T-helper 1 cell treated with Interleukin-12 subunit alpha and Interleukin-12 subunit beta and Interleukin-4 antibody, amounts not matched to agents 30 μg/mL and 1 μg/mL, for 36 hours (primary cell): ENCODE measurements at regions not wholly inside any gene's neighbourhood (a gene's known extent, or its start where the extent isn't known, plus 50 kb on each side); places are given as distances from the start of the nearest gene placed in this dataset.

ENCODE experiments used
- H3K27ac Mint-ChIP-seq: one replicate; pipeline ENCODE4 v1.8.0; 2021; ENCODE audit warnings: mild to moderate bottlenecking, mixed read lengths
- H3K27me3 Mint-ChIP-seq: one replicate; pipeline ENCODE4 v1.8.0; 2021; ENCODE audit warnings: low read depth, mixed read lengths
- H3K36me3 Mint-ChIP-seq: one replicate; pipeline ENCODE4 v1.8.0; 2021; ENCODE audit warnings: low read depth, mixed read lengths
- H3K4me1 Mint-ChIP-seq: one replicate; pipeline ENCODE4 v1.8.0; 2021; ENCODE audit warnings: low read depth, mixed read lengths
- H3K4me3 Mint-ChIP-seq: one replicate; pipeline ENCODE4 v1.8.0; 2021; ENCODE audit warnings: mild to moderate bottlenecking, moderate library complexity, mixed read lengths
- H3K9me3 Mint-ChIP-seq: one replicate; pipeline ENCODE4 v1.8.0; 2021; ENCODE audit warnings: mixed read lengths

DNA sequence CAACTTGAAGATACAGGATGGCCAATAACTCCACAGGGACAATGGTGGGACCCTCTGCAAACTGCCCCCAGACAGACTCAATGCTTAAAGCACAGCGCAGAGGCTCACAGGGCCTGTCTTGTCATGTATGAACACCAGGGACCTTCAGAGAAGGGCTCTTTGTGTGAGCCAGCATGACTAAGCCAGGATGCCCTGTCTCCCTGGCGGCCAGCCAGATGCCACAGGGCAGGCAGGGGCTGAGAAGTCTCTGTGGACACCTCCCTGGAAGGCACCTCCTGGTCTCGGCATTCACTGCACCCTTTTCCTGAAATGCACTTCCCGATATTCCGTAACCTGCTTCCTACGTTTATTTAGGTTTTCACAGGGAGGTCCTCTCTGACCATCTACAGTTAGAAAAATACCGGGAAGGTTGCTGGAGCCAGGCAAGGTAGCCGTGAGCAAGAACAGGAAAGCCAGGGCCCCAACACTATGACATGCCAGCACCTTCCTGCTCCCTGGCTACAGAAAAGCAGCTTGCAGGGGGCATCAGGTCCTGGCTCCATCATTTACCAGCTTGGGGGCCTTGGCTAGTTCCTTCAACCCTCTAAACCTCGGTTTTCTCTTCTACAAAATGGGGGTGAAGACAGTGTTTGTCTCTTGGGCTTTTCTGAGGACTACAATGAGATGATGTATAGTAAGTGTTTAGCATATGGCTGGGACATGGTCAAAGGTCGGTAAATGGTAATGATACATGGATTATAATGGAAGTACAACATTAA lies 65.0 kb downstream of the PITPNM2 start:
- Mint-ChIP-seq H3K9me3 (no peaks in the 10 kb centered on the region), H3K4me1 (peaks cover 5% of the 10 kb centered on the region), H3K27ac (no peak overlapping the region), H3K4me3 (no peak overlapping the region), H3K36me3 (no peaks in the 10 kb centered on the region), H3K27me3 (no peaks in the 10 kb centered on the region)

DNA sequence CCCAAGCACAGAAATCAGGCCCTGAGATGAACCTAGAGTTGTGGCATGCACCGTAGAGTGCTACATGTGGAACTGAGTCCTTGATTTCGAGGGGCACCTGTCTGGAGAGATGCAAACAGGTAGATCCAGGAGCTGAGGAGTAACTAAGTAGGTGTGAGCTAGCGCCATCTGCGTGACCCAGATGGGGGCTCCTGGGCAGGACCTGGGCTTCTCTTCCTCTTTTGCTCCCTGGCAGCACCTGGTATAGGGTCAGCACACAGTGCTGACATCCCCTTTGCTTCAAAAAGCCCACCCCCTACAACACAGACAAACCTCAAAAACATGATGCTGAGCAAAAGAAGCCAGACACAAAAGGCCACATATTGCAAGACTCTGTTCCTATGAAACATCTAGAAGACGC lies 65.8 kb downstream of the PITPNM2 start:
- H3K4me3 Mint-ChIP-seq = no peak overlapping the region
- no peaks in the 10 kb centered on the region for H3K27me3 Mint-ChIP-seq
- H3K9me3 Mint-ChIP-seq = no peaks in the 10 kb centered on the region
- H3K4me1 Mint-ChIP-seq = peaks cover 5% of the 10 kb centered on the region
- no peaks in the 10 kb centered on the region for H3K36me3 Mint-ChIP-seq
- H3K27ac Mint-ChIP-seq = no peak overlapping the region

DNA sequence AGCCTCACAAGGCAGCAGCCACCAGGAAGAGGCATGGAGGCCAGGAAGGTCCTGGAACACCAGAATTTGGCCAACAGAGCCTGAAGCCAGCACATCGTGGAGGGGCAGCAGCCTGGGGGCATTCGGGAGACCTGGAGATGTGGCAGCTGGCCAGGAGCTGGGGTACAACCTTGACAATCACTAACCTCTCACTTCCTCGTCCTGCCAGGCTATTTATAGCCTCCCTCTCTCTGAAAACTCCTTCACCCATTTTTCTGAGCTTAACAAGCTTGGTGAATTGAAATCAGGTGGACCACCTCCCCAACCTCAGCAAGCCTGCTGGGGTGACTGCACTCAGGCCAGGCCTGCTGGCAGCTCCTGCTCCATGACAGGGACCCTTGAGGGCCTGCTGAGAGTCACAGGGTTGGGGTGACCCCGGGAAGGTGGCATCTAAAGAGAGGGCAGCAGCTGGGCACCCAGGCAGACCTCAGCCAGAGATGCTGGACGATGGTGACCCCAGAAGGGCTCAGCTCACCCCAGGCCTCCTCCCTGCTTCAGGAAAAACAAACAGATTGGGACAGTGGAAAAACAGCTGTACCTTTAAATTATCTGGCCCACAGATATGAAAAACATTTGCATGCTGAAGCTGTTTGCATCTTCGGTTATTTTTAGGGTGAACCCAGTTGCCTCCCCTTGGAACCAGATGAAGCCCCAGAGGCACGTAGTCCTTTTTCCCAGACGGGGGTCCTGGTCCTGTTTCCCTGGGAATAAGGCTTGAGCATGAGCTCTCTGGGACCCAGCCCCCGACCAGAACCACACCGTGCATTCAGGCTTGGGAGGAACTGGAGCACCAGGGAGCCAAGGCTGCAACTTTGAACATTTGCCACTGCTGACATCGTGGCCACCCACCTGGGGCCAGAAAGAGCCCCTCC lies 67.0 kb downstream of the PITPNM2 start:
- Mint-ChIP-seq H3K27ac (no peak overlapping the region), H3K9me3 (no peaks in the 10 kb centered on the region), H3K27me3 (no peaks in the 10 kb centered on the region), H3K4me3 (no peak overlapping the region), H3K36me3 (no peaks in the 10 kb centered on the region), H3K4me1 (peaks cover 4% of the 10 kb centered on the region)

DNA sequence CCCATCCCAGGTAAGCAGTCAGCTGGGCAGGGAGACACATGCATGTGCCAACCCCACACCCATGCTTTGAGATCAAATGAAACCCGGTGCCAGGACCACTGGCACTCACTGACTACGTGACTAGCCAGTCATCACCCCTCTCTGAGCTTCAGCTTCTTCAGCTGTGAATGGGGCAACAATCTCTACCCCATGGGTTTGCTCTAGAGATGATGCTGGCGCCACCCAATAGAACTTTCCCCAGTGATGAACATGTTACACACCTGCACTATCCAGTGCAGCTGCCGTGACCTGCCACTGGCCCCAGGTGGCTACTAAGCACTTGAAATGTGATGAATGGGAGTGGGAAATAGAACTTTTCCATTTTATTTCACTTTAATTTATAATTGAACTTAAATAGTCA lies 70.3 kb downstream of the PITPNM2 start:
- Mint-ChIP-seq H3K9me3 (no peaks in the 10 kb centered on the region), H3K4me1 (peaks cover 21% of the 10 kb centered on the region), H3K4me3 (no peak overlapping the region), H3K36me3 (no peaks in the 10 kb centered on the region), H3K27me3 (no peaks in the 10 kb centered on the region), H3K27ac (no peak overlapping the region)

DNA sequence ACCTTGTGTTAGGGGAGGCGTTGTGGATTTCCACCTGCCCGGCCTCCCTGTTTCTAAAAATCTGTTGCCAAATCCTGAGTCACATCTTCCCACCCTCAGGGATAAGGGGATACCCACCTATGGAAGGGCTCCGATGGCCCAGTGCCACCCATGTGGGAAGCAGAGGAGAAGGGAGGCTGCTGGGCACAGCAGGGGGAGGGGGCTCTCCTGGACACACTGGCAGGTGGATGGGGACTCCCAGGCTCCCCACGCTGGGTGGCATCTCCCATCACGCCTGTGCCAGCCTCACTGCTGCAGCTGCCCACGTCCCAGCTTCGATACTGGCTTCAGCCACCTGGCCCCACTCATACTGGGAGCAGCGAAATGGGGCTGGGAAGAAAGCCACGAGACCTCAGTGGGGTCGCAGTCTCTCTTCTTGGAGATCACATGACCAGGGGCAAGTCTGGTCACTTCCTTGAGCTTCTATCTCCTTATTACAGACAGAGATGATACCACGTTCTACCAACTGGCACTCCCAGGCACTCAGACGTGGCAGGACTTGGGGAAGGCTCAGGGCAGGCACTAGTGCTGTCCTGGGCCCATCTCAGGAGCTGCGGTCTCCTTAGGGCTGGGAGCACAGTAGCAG lies 72.2 kb downstream of the PITPNM2 start:
- Mint-ChIP-seq H3K9me3 (no peaks in the 10 kb centered on the region), H3K36me3 (no peaks in the 10 kb centered on the region), H3K27me3 (no peaks in the 10 kb centered on the region), H3K4me3 (no peak overlapping the region), H3K27ac (no peak overlapping the region), H3K4me1 (peaks cover 38% of the 10 kb centered on the region)

DNA sequence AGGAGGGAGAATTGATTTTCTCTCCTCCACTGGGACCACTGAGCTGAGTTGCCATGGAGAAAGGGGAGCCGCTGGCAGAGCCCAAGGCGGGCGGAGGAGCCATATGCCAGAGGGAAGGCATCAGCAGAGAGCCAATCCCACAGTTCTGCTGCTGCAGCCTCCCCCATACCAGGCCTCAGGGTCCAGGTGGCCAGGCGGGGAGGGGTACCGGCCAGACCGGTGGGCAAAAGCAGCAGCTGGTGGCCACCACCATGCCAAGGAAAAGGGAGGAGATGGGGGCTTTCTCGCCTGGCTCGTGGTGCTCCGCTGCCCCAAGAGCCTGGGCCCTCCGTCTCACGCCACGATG lies 72.8 kb downstream of the PITPNM2 start:
- no peak overlapping the region for H3K27ac Mint-ChIP-seq

DNA sequence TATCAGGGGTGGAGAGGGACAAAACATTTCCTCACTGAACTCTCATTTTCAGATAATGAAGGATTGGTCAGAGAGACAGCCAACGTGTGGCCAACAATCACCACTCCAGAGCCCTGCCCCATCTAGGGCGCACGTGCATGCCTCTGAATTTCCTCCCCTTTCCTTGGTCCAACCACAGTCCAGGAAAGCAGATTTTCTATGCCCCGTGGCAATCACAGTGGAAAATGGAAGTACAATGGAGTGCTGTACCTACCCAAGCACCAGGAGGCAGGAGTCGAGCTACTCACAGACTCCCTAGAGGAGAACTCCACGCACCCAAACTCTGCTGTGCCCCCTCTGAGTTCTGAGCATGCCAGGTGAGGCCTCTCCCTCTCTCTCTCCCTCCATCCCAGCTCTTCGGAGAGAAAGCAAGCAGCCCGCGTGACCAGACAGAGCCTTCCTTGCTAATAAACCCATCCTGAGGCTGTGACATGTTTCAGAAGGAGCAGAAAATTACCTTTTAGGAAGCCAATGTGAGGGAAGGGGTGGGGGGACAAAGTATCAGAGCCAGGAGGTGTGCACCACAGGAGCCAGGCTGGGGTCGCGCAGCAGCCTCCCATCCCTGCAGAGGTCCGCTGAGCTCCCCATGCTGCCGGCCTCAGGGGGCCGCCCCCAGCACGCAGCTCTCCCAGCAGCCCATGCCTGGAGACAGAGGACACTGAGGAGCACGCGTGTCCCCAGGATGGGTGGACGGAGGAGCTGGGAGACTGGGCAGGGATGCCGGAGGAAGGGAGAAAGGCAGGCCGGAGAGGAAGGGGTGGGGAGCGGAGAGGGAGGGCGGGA lies 73.4 kb downstream of the PITPNM2 start:
- Mint-ChIP-seq H3K9me3 (no peaks in the 10 kb centered on the region), H3K36me3 (no peaks in the 10 kb centered on the region), H3K4me1 (peaks cover 43% of the 10 kb centered on the region), H3K27me3 (no peaks in the 10 kb centered on the region), H3K4me3 (no peak overlapping the region), H3K27ac (peak overlapping the region; percentile 93)

More for the DNA sequence above, 72.8 kb downstream of the PITPNM2 start:
- no peaks in the 10 kb centered on the region for H3K27me3 Mint-ChIP-seq
- peaks cover 42% of the 10 kb centered on the region for H3K4me1 Mint-ChIP-seq
- H3K4me3 Mint-ChIP-seq = no peak overlapping the region
- H3K9me3 Mint-ChIP-seq = no peaks in the 10 kb centered on the region
- H3K36me3 Mint-ChIP-seq = no peaks in the 10 kb centered on the region

DNA sequence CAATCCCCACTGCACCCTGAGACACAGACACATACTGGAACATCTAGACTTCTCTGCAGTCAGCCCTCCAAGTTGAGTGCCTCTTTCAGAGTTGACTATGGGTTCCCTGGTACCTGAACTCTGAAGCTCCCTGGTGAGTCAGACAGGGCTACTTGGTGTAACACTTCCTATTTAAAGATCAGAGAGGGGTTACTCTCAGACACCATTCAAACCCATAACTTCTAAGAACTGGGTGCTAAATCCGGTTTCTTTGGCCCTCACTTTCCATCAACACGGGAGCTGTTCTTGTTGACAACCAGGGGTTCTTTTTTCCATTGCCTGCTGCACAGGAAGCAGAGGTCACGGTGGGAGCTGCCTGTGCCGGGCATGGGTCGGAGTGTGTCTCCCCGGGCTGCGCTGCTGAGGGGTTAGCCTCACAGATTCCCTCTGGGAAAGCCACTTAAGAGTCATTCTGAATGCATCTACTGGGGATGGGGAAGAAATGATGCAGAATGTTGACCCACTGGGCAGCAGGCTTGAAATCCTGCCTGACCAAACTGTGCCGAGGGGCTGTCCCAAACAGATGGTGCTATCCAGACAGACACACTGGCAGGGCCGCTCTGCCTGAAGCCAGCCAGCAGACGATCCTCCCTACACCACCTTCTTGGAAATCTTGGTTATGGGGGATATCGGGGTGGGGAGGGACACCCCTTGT lies 74.1 kb downstream of the PITPNM2 start:
- H3K4me3 Mint-ChIP-seq = peak overlapping the region; percentile 80
- peaks cover 43% of the 10 kb centered on the region for H3K4me1 Mint-ChIP-seq
- H3K36me3 Mint-ChIP-seq = no peaks in the 10 kb centered on the region
- peak overlapping the region; percentile 93 for H3K27ac Mint-ChIP-seq
- no peaks in the 10 kb centered on the region for H3K27me3 Mint-ChIP-seq
- H3K9me3 Mint-ChIP-seq = no peaks in the 10 kb centered on the region

DNA sequence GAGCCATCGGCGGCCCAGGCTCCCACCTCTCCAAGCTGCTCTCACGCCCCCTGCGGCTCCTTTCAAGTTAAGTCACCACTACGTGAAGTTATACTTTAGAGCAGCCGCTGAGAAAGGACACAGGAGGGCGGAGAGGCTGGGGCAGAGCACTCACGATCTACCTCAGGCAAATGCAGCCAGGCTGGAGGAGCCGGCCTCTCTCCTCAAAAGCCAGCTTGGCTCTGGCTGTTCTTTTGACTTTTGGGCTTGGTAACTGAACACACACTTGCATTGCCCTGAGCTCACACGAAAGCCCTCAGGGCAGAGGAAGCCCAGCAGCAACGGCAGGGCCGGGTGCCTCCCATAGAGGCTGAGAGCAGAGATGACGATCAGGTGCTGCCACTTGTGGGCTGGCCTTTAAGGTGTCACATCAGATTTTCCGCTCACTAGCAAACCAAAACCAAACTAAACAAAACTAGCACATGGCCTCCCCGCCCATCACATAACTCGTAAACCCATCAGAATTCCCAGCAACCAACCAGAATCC lies 75.2 kb downstream of the PITPNM2 start:
- peaks cover 44% of the 10 kb centered on the region for H3K4me1 Mint-ChIP-seq
- peak overlapping the region; percentile 80 for H3K4me3 Mint-ChIP-seq
- peak overlapping the region; percentile 93 for H3K27ac Mint-ChIP-seq
- H3K36me3 Mint-ChIP-seq = no peaks in the 10 kb centered on the region
- no peaks in the 10 kb centered on the region for H3K27me3 Mint-ChIP-seq
- no peaks in the 10 kb centered on the region for H3K9me3 Mint-ChIP-seq

DNA sequence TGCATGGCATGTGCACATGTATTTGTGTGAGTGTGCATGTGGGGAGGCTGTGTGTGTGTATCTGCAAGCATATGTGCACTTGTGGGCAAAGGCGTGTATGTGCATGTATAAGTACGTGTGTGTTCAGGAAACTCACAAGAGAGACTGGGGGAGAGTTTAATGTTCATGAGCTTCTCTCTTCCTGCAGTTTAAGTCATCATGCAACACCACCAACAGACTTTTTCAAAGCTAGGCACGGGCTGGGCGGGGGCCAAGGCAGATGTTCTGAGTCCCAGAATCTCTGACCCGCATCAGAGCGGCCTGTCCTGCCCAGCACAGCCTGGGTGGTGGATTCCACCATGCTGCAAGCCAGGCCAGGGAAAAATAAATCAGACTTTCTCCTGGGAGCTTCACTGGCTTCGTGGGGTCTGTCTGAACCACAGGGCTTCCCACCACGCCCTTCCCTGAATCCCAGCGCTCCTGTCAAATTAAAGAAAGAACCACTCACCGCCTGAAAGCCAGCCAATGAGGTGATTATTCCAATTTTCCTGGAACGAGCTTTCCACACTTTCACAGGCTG lies 75.7 kb downstream of the PITPNM2 start:
- H3K9me3 Mint-ChIP-seq = no peaks in the 10 kb centered on the region
- peak overlapping the region; percentile 80 for H3K4me3 Mint-ChIP-seq
- H3K27ac Mint-ChIP-seq = peak overlapping the region; percentile 93
- no peaks in the 10 kb centered on the region for H3K27me3 Mint-ChIP-seq
- H3K4me1 Mint-ChIP-seq = peaks cover 46% of the 10 kb centered on the region
- H3K36me3 Mint-ChIP-seq = no peaks in the 10 kb centered on the region

DNA sequence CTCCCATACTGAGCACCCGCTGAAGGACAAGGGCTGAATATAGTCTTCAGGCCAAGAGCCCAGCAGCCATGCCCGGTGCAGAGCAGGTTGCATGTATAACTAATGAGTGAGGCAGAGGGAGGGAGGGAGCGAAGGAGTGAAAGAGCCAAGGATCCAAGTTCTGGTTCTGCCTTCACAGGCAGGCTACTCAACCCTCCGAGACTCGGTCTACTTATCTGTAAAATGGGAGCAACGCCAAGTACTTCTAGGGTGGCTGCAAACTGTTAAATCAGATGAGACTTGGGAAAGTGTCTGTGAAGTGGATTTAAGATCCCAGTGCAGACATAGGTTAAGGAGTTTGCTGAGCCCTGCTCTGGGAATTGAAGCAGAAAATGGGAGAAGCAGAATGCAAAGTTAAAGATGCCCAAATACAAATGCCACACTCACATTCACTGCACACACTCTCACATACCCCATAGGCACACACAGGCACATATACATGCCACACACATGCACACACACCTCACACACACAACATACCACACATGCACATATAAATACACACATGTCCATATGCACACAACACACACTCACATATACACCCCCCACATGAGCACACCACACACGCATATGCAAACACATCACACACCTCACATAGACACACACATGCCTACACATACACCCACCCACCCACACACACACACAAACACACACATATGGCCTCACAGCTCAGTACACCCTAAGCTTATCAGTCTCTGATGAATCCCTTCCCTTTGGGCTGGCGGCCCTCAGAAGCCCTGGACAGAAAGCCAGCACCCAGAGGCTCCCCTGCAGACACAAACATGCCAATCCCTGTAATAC lies 76.7 kb downstream of the PITPNM2 start:
- peak overlapping the region; percentile 5 for H3K4me3 Mint-ChIP-seq
- H3K9me3 Mint-ChIP-seq = no peaks in the 10 kb centered on the region
- no peaks in the 10 kb centered on the region for H3K27me3 Mint-ChIP-seq
- no peaks in the 10 kb centered on the region for H3K36me3 Mint-ChIP-seq
- peak overlapping the region; percentile 12 for H3K27ac Mint-ChIP-seq
- peaks cover 42% of the 10 kb centered on the region for H3K4me1 Mint-ChIP-seq

DNA sequence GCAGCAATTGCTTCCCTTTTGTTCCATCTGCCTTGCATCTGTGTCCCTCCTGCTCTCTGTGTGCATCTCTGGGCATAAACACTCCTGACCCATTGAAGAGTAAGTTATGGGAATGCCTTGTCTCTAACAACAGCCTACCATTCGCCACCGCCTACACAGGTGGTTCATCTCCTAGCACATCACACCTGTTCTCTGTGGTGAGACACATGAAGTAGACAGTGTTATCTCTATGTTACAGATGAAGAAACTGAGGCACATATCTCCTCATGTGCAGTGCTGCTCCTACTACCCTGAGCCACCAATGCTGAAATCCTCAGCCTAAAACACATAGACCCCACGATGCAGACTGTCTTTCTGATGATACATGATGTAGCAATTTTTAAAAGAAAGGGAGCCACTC lies 77.6 kb downstream of the PITPNM2 start:
- H3K27me3 Mint-ChIP-seq = no peaks in the 10 kb centered on the region
- H3K27ac Mint-ChIP-seq = no peak overlapping the region
- H3K4me3 Mint-ChIP-seq = no peak overlapping the region
- no peaks in the 10 kb centered on the region for H3K36me3 Mint-ChIP-seq
- no peaks in the 10 kb centered on the region for H3K9me3 Mint-ChIP-seq
- H3K4me1 Mint-ChIP-seq = peaks cover 42% of the 10 kb centered on the region

DNA sequence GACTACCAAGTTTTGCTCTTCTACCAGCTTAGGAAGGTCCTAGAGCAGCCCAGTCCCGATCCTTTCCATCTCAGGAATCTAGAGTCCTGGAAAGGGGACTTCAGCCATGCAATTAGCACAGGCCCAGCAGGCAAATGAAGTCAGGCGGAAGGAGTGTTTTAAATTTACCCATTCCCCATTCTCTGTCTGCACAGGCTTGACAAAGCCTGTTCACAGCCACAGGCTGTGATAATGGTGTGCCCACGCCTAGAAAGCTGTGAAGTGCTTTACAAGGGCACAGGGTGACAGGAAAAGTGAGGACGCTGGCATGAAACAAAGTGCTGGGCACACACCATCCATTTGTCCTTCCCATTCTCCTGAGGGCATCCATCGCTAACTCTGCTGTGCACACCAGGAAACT lies 79.0 kb downstream of the PITPNM2 start:
- Mint-ChIP-seq H3K27me3 (no peaks in the 10 kb centered on the region), H3K4me3 (no peak overlapping the region), H3K27ac (no peak overlapping the region), H3K4me1 (peaks cover 37% of the 10 kb centered on the region), H3K9me3 (no peaks in the 10 kb centered on the region), H3K36me3 (no peaks in the 10 kb centered on the region)
